ENCODE measurements at regions not wholly inside any gene's neighbourhood (a gene's known extent, or its start where the extent isn't known, plus 50 kb on each side); places are given as distances from the start of the nearest gene placed in this dataset.

DNA sequence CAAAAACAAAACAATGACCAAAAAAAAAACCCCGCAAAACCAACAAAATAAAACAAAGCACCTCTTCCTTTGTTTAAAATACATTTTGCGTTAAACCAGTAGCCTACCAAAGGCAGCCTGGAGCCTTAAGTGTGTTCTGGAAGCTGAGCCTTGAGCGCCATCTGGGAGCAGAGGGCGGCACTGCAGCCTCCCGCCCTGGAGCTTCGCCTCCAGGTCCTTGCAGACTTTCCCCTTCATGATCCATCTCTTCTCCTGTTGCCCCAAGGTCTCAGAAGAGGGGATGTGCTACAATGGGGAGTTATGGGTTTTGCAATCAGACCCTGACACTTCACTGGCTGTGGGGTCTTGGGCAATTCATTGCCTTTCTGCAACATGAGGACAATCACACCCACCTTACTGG, 204.9 kb downstream of the NPIPA8 start:
- TF ChIP-seq RAD21 (IDR thresholded peaks at IDR 0.05; ENCODE audit: low read depth): peak; percentile 19; the same call in 1 of the 2 replicates

DNA sequence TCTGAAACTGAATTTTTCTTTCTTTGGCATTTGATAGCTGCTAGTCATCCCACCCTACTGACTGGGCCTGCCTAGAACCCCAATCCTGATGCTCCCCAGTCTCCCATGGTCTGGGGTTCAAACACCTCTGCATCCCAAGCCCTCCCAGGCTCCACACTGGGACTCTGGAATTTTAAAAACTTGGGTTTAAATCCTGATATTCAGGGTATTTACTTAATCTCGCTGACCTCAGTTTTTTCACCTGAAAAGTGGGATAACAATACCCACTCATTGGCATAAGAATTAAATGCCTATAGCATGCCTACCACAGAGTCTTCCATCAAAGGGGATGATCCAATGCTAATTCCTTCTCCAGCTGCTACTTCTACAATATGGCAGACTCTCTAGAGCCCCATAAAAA, 264.4 kb downstream of the NPIPA8 start:
- no peak for TF ChIP-seq TAF1 (IDR thresholded peaks at IDR 0.05; ENCODE audit: low read depth)
- TF ChIP-seq NFIC (IDR thresholded peaks at IDR 0.05): no peak
- no peak for TF ChIP-seq YY1 (IDR thresholded peaks at IDR 0.05; ENCODE audit: low read depth)
- no peak for TF ChIP-seq ZBTB7A (IDR thresholded peaks at IDR 0.05; ENCODE audit: low read depth)
- no peak for TF ChIP-seq CEBPB (IDR thresholded peaks at IDR 0.05)
- TF ChIP-seq TCF12 (IDR thresholded peaks at IDR 0.05; ENCODE audit: low read depth): no peak
- TF ChIP-seq, protein P1, sequence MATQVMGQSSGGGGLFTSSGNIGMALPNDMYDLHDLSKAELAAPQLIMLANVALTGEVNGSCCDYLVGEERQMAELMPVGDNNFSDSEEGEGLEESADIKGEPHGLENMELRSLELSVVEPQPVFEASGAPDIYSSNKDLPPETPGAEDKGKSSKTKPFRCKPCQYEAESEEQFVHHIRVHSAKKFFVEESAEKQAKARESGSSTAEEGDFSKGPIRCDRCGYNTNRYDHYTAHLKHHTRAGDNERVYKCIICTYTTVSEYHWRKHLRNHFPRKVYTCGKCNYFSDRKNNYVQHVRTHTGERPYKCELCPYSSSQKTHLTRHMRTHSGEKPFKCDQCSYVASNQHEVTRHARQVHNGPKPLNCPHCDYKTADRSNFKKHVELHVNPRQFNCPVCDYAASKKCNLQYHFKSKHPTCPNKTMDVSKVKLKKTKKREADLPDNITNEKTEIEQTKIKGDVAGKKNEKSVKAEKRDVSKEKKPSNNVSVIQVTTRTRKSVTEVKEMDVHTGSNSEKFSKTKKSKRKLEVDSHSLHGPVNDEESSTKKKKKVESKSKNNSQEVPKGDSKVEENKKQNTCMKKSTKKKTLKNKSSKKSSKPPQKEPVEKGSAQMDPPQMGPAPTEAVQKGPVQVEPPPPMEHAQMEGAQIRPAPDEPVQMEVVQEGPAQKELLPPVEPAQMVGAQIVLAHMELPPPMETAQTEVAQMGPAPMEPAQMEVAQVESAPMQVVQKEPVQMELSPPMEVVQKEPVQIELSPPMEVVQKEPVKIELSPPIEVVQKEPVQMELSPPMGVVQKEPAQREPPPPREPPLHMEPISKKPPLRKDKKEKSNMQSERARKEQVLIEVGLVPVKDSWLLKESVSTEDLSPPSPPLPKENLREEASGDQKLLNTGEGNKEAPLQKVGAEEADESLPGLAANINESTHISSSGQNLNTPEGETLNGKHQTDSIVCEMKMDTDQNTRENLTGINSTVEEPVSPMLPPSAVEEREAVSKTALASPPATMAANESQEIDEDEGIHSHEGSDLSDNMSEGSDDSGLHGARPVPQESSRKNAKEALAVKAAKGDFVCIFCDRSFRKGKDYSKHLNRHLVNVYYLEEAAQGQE (IDR thresholded peaks at IDR 0.05; ENCODE audit: low read depth): no peak
- no peak for TF ChIP-seq EGR1 (IDR thresholded peaks at IDR 0.05)
- no peak for TF ChIP-seq FOXM1 (IDR thresholded peaks at IDR 0.05; ENCODE audit: borderline replicate concordance, low read depth)
- TF ChIP-seq, protein P2, sequence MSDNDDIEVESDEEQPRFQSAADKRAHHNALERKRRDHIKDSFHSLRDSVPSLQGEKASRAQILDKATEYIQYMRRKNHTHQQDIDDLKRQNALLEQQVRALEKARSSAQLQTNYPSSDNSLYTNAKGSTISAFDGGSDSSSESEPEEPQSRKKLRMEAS (IDR thresholded peaks at IDR 0.05): no peak
- no peak for TF ChIP-seq EP300 (IDR thresholded peaks at IDR 0.05; ENCODE audit: borderline replicate concordance)
- TF ChIP-seq, protein P3, sequence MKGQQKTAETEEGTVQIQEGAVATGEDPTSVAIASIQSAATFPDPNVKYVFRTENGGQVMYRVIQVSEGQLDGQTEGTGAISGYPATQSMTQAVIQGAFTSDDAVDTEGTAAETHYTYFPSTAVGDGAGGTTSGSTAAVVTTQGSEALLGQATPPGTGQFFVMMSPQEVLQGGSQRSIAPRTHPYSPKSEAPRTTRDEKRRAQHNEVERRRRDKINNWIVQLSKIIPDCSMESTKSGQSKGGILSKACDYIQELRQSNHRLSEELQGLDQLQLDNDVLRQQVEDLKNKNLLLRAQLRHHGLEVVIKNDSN (IDR thresholded peaks at IDR 0.05): no peak
- TF ChIP-seq CREB1 (IDR thresholded peaks at IDR 0.05; ENCODE audit: low read depth): no peak
- no peak for TF ChIP-seq RAD21 (IDR thresholded peaks at IDR 0.05; ENCODE audit: low read depth)
- no peak for TF ChIP-seq TEAD4 (IDR thresholded peaks at IDR 0.05)

DNA sequence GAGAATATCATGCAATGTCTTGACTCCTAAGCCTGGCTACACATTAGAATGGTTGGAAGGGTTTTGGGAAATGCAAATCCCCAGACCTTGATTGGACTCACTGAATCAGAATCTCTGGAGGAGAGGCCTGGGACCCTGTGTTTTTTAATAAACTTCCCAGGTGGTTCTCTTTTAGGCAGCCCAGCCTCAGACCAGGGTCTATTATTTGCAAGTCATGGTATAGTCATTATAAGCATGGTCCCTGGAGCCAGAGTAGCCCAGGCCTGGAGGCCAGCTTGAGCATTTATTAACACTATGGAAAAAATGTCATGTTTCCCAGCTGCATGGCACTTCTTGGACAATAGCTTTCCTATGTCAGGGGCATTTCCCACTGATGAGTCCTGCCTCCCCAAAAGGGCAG, 266.9 kb downstream of the NPIPA8 start:
- TF ChIP-seq TEAD4 (IDR thresholded peaks at IDR 0.05): no peak
- TF ChIP-seq, protein P2 (IDR thresholded peaks at IDR 0.05): no peak
- TF ChIP-seq RAD21 (IDR thresholded peaks at IDR 0.05; ENCODE audit: low read depth): no peak
- no peak for TF ChIP-seq NFIC (IDR thresholded peaks at IDR 0.05)
- TF ChIP-seq CEBPB (IDR thresholded peaks at IDR 0.05): no peak
- no peak for TF ChIP-seq EP300 (IDR thresholded peaks at IDR 0.05; ENCODE audit: borderline replicate concordance)
- no peak for TF ChIP-seq FOXM1 (IDR thresholded peaks at IDR 0.05; ENCODE audit: borderline replicate concordance, low read depth)
- TF ChIP-seq, protein P3 (IDR thresholded peaks at IDR 0.05): no peak
- TF ChIP-seq, protein P1 (IDR thresholded peaks at IDR 0.05; ENCODE audit: low read depth): no peak
- TF ChIP-seq ZBTB7A (IDR thresholded peaks at IDR 0.05; ENCODE audit: low read depth): no peak
- no peak for TF ChIP-seq EGR1 (IDR thresholded peaks at IDR 0.05)
- no peak for TF ChIP-seq TCF12 (IDR thresholded peaks at IDR 0.05; ENCODE audit: low read depth)
- no peak for TF ChIP-seq CREB1 (IDR thresholded peaks at IDR 0.05; ENCODE audit: low read depth)
- TF ChIP-seq TAF1 (IDR thresholded peaks at IDR 0.05; ENCODE audit: low read depth): no peak
- TF ChIP-seq YY1 (IDR thresholded peaks at IDR 0.05; ENCODE audit: low read depth): no peak

DNA sequence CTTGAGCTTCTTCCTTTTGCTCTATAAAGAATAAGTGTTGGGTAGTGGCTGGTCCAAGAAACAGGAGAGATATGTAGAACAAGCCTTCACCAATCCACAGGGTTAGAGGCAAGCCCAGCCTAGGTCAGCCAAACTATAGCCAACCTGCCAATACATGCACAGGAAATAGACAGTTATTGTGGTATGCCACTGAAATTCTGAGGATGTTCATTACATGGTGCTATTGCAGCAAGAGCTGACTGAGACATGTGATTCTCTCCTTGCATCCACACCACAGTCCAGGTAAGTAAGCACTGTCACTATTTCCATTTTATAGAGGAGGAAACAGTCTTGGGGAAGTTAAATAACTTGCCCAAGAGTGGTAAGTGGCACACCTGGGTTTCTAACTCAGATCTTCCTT, 268.1 kb downstream of the NPIPA8 start:
- TF ChIP-seq, protein P3 (IDR thresholded peaks at IDR 0.05): no peak
- no peak for TF ChIP-seq TEAD4 (IDR thresholded peaks at IDR 0.05)
- TF ChIP-seq CREB1 (IDR thresholded peaks at IDR 0.05; ENCODE audit: low read depth): no peak

DNA sequence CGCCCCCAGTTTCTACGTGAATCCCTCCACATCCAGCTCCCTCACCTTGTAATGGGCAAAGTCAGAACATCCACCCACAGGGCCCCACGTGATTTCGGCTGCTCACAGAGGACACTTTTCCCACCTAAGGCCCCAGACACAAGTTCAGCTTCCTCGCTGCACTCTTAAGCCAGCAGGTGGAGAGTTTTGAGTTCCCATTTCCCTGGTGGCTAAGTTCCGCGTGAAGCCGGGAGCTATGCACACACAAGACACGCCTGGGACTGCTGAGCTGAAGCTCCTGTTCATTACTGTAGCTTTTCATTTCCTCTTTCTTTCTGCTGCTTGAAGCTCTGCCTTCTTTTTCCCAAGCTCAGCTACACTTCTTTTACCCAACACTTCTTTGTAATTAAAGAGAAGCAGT, 273.8 kb downstream of the NPIPA8 start:
- no peak for TF ChIP-seq YY1 (IDR thresholded peaks at IDR 0.05; ENCODE audit: low read depth)
- no peak for TF ChIP-seq NFIC (IDR thresholded peaks at IDR 0.05)
- no peak for TF ChIP-seq TAF1 (IDR thresholded peaks at IDR 0.05; ENCODE audit: low read depth)
- no peak for TF ChIP-seq CREB1 (IDR thresholded peaks at IDR 0.05; ENCODE audit: low read depth)
- TF ChIP-seq RAD21 (IDR thresholded peaks at IDR 0.05; ENCODE audit: low read depth): no peak
- TF ChIP-seq FOXM1 (IDR thresholded peaks at IDR 0.05; ENCODE audit: borderline replicate concordance, low read depth): no peak
- no peak for TF ChIP-seq TCF12 (IDR thresholded peaks at IDR 0.05; ENCODE audit: low read depth)
- TF ChIP-seq, protein P3 (IDR thresholded peaks at IDR 0.05): no peak
- no peak for TF ChIP-seq CEBPB (IDR thresholded peaks at IDR 0.05)
- TF ChIP-seq, protein P1 (IDR thresholded peaks at IDR 0.05; ENCODE audit: low read depth): no peak
- TF ChIP-seq EGR1 (IDR thresholded peaks at IDR 0.05): no peak
- TF ChIP-seq, protein P2 (IDR thresholded peaks at IDR 0.05): no peak
- no peak for TF ChIP-seq ZBTB7A (IDR thresholded peaks at IDR 0.05; ENCODE audit: low read depth)
- TF ChIP-seq EP300 (IDR thresholded peaks at IDR 0.05; ENCODE audit: borderline replicate concordance): no peak

Measured in Ishikawa (cell line).